GM10266 (cell line): ENCODE measurements at regions not wholly inside any gene's neighbourhood (a gene's known extent, or its start where the extent isn't known, plus 50 kb on each side); places are given as distances from the start of the nearest gene placed in this dataset.

Experiments
- DNase-seq: peaks from one replicate; pipeline ENCODE4 v3.0.0; 2012; ENCODE audit errors: extremely low spot score
- CTCF ChIP-seq: IDR thresholded peaks from 2 replicates; pipeline ENCODE4 v1.5.1; 2012; ENCODE audit warnings: mild to moderate bottlenecking, low read depth; ENCODE audit not compliant: control insufficient read depth, insufficient read depth; ENCODE audit errors: missing control alignments

GRCh38 chr4:103307453-103308247 is 109.5 kb upstream of the CENPE start:
- no peak for TF ChIP-seq CTCF

GRCh38 chr4:103306870-103307375 is 108.8 kb upstream of the CENPE start:
- no peak for DNase-seq
- no peak for TF ChIP-seq CTCF

More at GRCh38 chr4:103307453-103308247, 109.5 kb upstream of the CENPE start:
- DNase-seq: no peak

GRCh38 chr4:103305355-103305754 is 107.2 kb upstream of the CENPE start:
- TF ChIP-seq CTCF: no peak
- DNase-seq: no peak

- TF ChIP-seq CTCF: no peak
- DNase-seq: no peak
Measured at GRCh38 chr4:103303011-103303410, 104.9 kb upstream of the CENPE start.

- TF ChIP-seq CTCF: no peak
- no peak for DNase-seq
Measured at GRCh38 chr4:103292959-103293358, 94.8 kb upstream of the CENPE start.

- no peak for TF ChIP-seq CTCF
- DNase-seq: no peak
Measured at GRCh38 chr4:103292373-103292772, 94.2 kb upstream of the CENPE start.

GRCh38 chr4:103289186-103289585 is 91.0 kb upstream of the CENPE start:
- DNase-seq: no peak

More at GRCh38 chr4:103289186-103289585, 91.0 kb upstream of the CENPE start:
- TF ChIP-seq CTCF: no peak
